Spinal cord (tissue), 9 donors: ENCODE measurements at regions not wholly inside any gene's neighbourhood (a gene's known extent, or its start where the extent isn't known, plus 50 kb on each side); places are given as distances from the start of the nearest gene placed in this dataset.

Source experiments
- DNase-seq, 6 donors: peaks; one replicate each; pipeline versions ENCODE4 v3.0.0 to v3.0.0-alpha.2; 2013 to 2015; ENCODE audit warnings: low spot score in 6 of 6, low read depth in 4 of 6
- H3K27ac ChIP-seq: one replicate; pipeline ENCODE4 v1.5.1; 2013; ENCODE audit warnings: low read depth, low read length, control low read depth
- H3K27me3 ChIP-seq: one replicate; pipeline ENCODE4 v1.6.1; 2013; ENCODE audit warnings: low read length; ENCODE audit not compliant: control insufficient read depth, insufficient read depth
- H3K36me3 ChIP-seq: one replicate; pipeline ENCODE4 v1.6.1; 2013; ENCODE audit warnings: low read length; ENCODE audit not compliant: control insufficient read depth, insufficient read depth
- H3K4me1 ChIP-seq: one replicate; pipeline ENCODE4 v1.6.1; 2013; ENCODE audit warnings: low read length; ENCODE audit not compliant: control insufficient read depth, insufficient read depth
- H3K4me3 ChIP-seq: one replicate; pipeline ENCODE4 v1.5.1; 2013; ENCODE audit warnings: low read depth, low read length, control low read depth
- H3K9me3 ChIP-seq: one replicate; pipeline ENCODE4 v1.6.1; 2013; ENCODE audit warnings: low read length; ENCODE audit not compliant: control insufficient read depth, insufficient read depth
- WGBS: methylation state at CpG from one replicate; pipeline ENCODE4 v1.1.5; 2013; ENCODE audit warnings: missing lambda C conversion rate; ENCODE audit not compliant: insufficient coverage; 5-methylcytosine and 5-hydroxymethylcytosine counted together
- donor health status: healthy.

DNA sequence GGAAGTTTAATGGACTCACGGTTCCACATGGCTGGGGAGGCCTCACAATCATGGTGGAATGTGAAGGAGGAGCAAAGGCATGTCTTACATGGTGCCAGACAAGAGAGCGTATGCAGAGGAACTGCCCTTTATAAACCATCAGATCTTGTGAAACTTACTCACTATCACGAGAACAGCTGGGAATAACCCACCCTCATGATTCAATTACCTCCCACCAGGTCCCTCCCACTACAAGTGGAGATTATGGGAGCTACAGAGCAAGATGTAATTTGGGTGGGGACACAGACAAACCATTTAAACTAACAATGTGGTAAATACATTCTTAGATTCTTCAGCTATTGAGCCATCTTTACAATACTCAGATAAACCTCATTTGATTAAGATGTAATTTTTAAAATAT is 176.1 kb downstream of the SH3BP4 start:
- Histone ChIP-seq H3K9me3 (no peaks in the 10 kb centered on the region), H3K4me3 (no peak overlapping the region), H3K27me3 (no peaks in the 10 kb centered on the region), H3K4me1 (peaks cover 8% of the 10 kb centered on the region), H3K27ac (no peak overlapping the region), H3K36me3 (no peaks in the 10 kb centered on the region)
- DNase-seq = no peak
- WGBS = no CpG with 5 or more reads among the region's 3 CpGs

DNA sequence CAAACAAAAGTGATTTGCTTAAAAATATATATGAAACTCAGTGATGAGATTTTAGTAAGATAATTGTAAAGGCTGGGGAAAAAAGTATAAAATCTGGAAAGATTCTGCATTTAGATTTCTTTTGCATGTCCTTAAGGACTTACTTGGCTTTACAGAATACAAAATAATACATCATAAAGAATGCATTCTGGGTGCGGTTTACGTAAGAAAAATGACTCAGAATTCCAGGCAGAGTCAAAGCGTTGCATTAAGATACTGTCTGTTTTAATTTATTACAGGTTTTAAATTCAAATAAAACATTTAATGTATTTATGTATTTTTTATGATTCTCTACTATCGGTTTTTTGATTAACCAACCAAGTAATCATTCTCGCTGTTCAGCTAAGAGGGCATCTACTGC is 178.0 kb downstream of the SH3BP4 start:
- Histone ChIP-seq H3K36me3 (no peaks in the 10 kb centered on the region), H3K4me1 (peaks cover 20% of the 10 kb centered on the region), H3K4me3 (no peak overlapping the region), H3K27ac (no peak overlapping the region), H3K27me3 (no peaks in the 10 kb centered on the region), H3K9me3 (no peaks in the 10 kb centered on the region)
- no peak for DNase-seq
- WGBS = no CpG with 5 or more reads among the region's 5 CpGs

GRCh38 chr2:235131334-235132305 is 179.8 kb downstream of the SH3BP4 start:
- Histone ChIP-seq H3K9me3 (no peaks in the 10 kb centered on the region), H3K4me1 (peaks cover 20% of the 10 kb centered on the region), H3K27ac (no peak overlapping the region), H3K27me3 (no peaks in the 10 kb centered on the region), H3K36me3 (no peaks in the 10 kb centered on the region), H3K4me3 (no peak overlapping the region)
- WGBS = 92% methylated on average over 15 of the region's 21 CpGs
- DNase-seq = no peak

DNA sequence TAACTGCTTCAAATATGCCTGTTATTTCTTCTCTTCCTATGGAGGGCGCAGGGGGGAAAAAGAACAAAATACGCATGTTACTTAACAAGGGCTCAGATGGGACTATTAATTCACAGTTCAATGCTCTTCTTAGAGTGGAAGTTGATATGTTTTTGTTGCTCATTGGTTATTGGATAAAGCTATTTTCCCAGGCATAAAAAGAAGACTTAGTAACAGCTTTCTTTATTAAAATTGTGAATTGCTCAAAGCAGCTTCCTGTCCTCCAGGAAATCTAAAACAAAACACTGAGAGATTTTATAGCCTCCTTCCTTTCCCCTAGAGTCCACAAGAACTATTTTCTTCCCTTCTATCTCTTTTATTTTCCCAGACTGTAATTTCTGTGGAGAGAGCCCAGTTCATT is 180.8 kb downstream of the SH3BP4 start:
- Histone ChIP-seq H3K4me1 (peaks cover 20% of the 10 kb centered on the region), H3K27ac (no peak overlapping the region), H3K4me3 (no peak overlapping the region), H3K27me3 (no peaks in the 10 kb centered on the region), H3K36me3 (no peaks in the 10 kb centered on the region), H3K9me3 (no peaks in the 10 kb centered on the region)
- peak in 2 of 6 donors; percentile 20 to 88 for DNase-seq
- no CpG with 5 or more reads among the region's 2 CpGs for WGBS

- WGBS = 83% methylated on average over 2 of the region's 2 CpGs
- no peak overlapping the region for H3K27ac ChIP-seq
- H3K4me1 ChIP-seq = peaks cover 20% of the 10 kb centered on the region
Observed at GRCh38 chr2:235133837-235134236, 182.0 kb downstream of the SH3BP4 start.

DNA sequence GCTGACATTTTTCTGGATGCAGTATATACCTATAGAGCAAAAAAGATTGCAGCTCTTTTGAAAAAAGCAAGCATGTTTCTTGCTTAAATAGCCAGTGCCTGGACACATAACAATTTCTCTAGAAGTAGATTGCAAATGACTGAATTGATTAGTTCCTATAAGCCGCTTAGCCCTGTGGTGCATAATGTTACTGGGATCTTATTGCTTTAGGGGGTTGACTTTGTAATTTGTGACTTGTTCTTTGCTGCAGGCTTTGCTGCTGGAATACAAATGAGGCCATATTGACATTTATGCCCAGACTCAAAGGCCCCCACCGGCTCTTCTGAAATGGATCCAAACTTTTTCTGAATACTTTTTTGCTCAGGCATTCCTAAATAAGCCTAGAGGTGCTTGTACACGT is 182.6 kb downstream of the SH3BP4 start:
- 18% methylated on average over 2 of the region's 3 CpGs for WGBS

More at GRCh38 chr2:235133837-235134236, 182.0 kb downstream of the SH3BP4 start:
- Histone ChIP-seq H3K9me3 (no peaks in the 10 kb centered on the region), H3K36me3 (no peaks in the 10 kb centered on the region), H3K4me3 (no peak overlapping the region), H3K27me3 (no peaks in the 10 kb centered on the region)
- DNase-seq = no peak

GRCh38 chr2:235135195-235135965 is 183.6 kb downstream of the SH3BP4 start:
- Histone ChIP-seq H3K4me1 (peaks cover 20% of the 10 kb centered on the region), H3K4me3 (no peak overlapping the region), H3K9me3 (no peaks in the 10 kb centered on the region), H3K27ac (no peak overlapping the region), H3K36me3 (no peaks in the 10 kb centered on the region), H3K27me3 (no peaks in the 10 kb centered on the region)
- 97% methylated on average over 3 of the region's 4 CpGs for WGBS
- no peak for DNase-seq

More for the DNA sequence above, 182.6 kb downstream of the SH3BP4 start:
- Histone ChIP-seq H3K36me3 (no peaks in the 10 kb centered on the region), H3K27ac (no peak overlapping the region), H3K9me3 (no peaks in the 10 kb centered on the region), H3K4me1 (peaks cover 20% of the 10 kb centered on the region), H3K4me3 (no peak overlapping the region), H3K27me3 (no peaks in the 10 kb centered on the region)
- DNase-seq = peak in 1 of 6 donors; percentile 83

DNA sequence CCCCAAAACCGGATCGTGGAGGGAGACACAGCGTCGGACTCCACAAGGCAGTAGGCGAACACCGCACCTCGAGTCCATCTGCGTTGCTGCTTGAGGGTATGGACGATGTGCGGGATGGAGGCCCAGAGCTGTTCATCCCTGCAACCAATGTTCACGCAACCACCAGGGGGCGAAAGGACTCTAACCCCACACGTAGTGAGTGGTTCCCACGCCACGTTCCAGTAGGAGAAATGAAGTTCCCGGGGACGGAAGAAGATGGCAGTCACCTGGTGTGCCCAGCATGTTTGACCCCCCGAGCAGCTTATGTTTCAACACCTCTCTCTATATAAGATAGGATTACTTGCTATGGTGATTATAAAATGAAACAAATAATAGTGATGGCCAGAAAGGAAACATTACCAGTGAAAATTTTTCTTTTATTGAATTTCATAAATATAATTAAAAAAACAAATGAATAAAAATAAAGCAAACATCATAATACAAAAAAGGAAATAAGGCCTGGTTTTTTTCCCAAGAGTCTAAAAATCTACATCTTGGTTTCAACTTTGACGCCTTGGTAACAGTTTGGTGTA is 184.3 kb downstream of the SH3BP4 start:
- DNase-seq = peak in 3 of 6 donors; percentile 31 to 80 (median 80)
- Histone ChIP-seq H3K4me1 (peaks cover 18% of the 10 kb centered on the region), H3K27me3 (no peaks in the 10 kb centered on the region), H3K36me3 (no peaks in the 10 kb centered on the region), H3K27ac (no peak overlapping the region), H3K9me3 (no peaks in the 10 kb centered on the region), H3K4me3 (no peak overlapping the region)
- WGBS = 81% methylated on average over 7 of the region's 19 CpGs

DNA sequence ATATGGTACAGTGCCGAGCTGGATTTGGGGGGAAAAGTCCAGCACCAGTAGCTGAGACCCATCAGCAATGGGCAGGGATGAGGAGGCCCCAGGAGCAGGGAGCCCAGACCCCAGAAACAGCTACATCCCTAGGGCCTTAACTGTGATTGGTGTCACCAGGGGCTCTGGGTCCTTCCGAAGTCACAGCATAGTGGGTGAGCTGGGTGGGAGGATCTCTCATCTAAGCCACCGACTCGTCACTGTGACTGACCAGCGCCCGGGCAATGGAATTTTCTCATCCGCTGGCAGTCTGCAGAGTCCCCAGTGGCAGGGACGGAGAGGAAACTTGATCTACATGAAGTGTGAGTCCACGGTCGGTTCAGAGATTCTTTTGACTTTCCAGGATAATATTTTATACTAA is 186.5 kb downstream of the SH3BP4 start:
- Histone ChIP-seq H3K27me3 (no peaks in the 10 kb centered on the region), H3K27ac (no peak overlapping the region), H3K4me3 (no peak overlapping the region), H3K9me3 (no peaks in the 10 kb centered on the region), H3K4me1 (peaks cover 8% of the 10 kb centered on the region), H3K36me3 (no peaks in the 10 kb centered on the region)
- no peak for DNase-seq
- 100% methylated on average over 5 of the region's 10 CpGs for WGBS
